Osteocyte (in vitro differentiated cells): ENCODE measurements at regions not wholly inside any gene's neighbourhood (a gene's known extent, or its start where the extent isn't known, plus 50 kb on each side); places are given as distances from the start of the nearest gene placed in this dataset.

Experiments
- DNase-seq: peaks from one replicate; pipeline ENCODE4 v3.0.0; 2021; ENCODE audit warnings: mixed read lengths; ENCODE audit not compliant: unreplicated experiment; ENCODE audit errors: extremely low spot score
- H3K27ac Mint-ChIP-seq: one replicate; pipeline ENCODE4 v1.8.0; 2021; ENCODE audit warnings: mild to moderate bottlenecking, mixed read lengths; ENCODE audit not compliant: unreplicated experiment
- H3K27me3 Mint-ChIP-seq: one replicate; pipeline ENCODE4 v1.8.0; 2021; ENCODE audit warnings: mixed read lengths; ENCODE audit not compliant: unreplicated experiment
- H3K36me3 Mint-ChIP-seq: one replicate; pipeline ENCODE4 v1.8.0; 2021; ENCODE audit warnings: mixed read lengths; ENCODE audit not compliant: unreplicated experiment
- H3K4me1 Mint-ChIP-seq: one replicate; pipeline ENCODE4 v1.8.0; 2021; ENCODE audit warnings: mixed read lengths; ENCODE audit not compliant: unreplicated experiment
- H3K4me3 Mint-ChIP-seq: one replicate; pipeline ENCODE4 v1.8.0; 2021; ENCODE audit warnings: mild to moderate bottlenecking, moderate library complexity, mixed read lengths; ENCODE audit not compliant: unreplicated experiment
- H3K9me3 Mint-ChIP-seq: one replicate; pipeline ENCODE4 v1.8.0; 2021; ENCODE audit warnings: mixed read lengths; ENCODE audit not compliant: unreplicated experiment
- TF ChIP-seq, protein P1 (sequence below): fragments of 200-600 bp; sonication (generic); IDR thresholded peaks from 2 replicates; pipeline ENCODE4 v1.5.0; 2021; ENCODE audit warnings: antibody characterized with exemption, mild to moderate bottlenecking, moderate library complexity

DNA sequence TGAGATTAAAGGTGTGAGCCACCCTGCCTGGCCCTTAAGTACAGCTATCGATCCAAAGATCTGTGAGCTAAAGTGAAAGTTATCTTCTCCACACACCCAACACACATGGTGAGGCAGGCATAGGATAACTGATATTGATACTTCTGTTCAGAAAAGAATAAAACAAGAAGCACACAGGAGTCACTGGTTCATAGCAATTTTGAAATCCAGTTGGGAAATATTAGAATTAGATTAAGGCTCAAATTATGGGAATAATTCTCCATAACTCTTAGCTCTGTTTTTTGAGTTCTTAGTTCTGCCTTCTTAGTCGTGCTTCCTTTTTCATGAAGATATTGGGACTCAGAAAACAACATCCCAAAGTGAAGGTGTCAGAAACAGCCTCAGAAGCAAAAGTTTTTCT is 186.0 kb upstream of the PLXNC1 start:
- no peak for DNase-seq

DNA sequence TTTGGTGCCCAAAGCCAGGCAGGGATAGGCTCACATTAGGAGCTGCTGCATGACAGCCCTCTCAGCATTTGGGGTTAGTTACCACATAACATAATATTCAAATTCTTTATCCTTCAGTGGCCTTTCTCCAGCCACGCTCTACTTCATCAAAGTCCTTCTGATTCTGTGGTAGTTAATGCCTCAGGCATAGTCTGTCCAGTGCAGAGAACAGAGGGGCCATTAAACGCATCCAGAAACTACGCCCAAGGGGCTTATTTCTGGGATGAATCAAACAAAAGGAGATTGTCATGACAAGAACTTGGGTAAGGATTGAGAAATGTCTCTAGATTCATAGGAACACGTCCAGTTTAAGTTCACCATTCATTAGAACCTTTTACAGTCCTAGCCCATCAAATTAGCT is 183.4 kb upstream of the PLXNC1 start:
- peaks cover 5% of the 10 kb centered on the region for H3K36me3 Mint-ChIP-seq
- H3K9me3 Mint-ChIP-seq, result peaks cover 18% of the 10 kb centered on the region
- DNase-seq, result no peak
- no peaks in the 10 kb centered on the region for H3K4me1 Mint-ChIP-seq
- H3K27me3 Mint-ChIP-seq, result no peaks in the 10 kb centered on the region
- TF ChIP-seq, protein P1, sequence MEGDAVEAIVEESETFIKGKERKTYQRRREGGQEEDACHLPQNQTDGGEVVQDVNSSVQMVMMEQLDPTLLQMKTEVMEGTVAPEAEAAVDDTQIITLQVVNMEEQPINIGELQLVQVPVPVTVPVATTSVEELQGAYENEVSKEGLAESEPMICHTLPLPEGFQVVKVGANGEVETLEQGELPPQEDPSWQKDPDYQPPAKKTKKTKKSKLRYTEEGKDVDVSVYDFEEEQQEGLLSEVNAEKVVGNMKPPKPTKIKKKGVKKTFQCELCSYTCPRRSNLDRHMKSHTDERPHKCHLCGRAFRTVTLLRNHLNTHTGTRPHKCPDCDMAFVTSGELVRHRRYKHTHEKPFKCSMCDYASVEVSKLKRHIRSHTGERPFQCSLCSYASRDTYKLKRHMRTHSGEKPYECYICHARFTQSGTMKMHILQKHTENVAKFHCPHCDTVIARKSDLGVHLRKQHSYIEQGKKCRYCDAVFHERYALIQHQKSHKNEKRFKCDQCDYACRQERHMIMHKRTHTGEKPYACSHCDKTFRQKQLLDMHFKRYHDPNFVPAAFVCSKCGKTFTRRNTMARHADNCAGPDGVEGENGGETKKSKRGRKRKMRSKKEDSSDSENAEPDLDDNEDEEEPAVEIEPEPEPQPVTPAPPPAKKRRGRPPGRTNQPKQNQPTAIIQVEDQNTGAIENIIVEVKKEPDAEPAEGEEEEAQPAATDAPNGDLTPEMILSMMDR, result no peak
- H3K27ac Mint-ChIP-seq, result no peak overlapping the region
- no peak overlapping the region for H3K4me3 Mint-ChIP-seq

More for the DNA sequence above, 186.0 kb upstream of the PLXNC1 start:
- Mint-ChIP-seq H3K27me3 (no peaks in the 10 kb centered on the region), H3K4me3 (no peak overlapping the region), H3K4me1 (no peaks in the 10 kb centered on the region), H3K36me3 (peaks cover 5% of the 10 kb centered on the region), H3K27ac (no peak overlapping the region), H3K9me3 (peaks cover 20% of the 10 kb centered on the region)
- TF ChIP-seq, protein P1, result no peak

DNA sequence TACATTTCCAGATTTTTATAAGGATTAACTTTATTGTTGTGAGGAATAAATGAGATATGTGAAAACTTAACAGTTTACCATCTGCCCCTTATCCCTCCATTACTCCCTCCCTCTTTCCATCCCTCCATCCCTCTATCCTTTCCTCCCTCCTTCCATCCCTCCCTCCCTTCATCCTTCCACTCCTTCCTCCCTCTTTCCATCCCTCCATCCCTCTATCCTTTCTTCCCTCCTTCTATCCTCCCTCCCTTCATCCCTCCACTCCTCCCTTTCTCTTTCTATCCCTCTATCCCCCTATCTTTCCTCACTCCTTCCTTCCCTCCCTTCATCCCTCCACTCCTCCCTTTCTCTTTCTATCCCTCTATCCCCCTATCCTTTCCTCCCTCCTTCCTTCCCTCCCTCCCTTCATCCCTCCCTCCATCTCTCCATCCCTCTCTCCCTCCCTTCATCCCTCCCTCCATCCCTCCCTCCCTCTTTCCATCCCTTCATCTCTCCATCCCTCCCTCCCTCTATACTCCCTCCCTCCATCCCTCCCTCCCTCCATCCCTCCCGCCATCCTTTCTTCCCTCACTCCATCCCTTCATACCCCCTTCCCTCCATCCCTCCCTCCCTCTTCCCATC is 181.8 kb upstream of the PLXNC1 start:
- TF ChIP-seq, protein P1, result no peak
- Mint-ChIP-seq H3K27ac (no peak overlapping the region), H3K9me3 (peaks cover 14% of the 10 kb centered on the region), H3K4me3 (no peak overlapping the region), H3K4me1 (peaks cover 5% of the 10 kb centered on the region), H3K27me3 (no peaks in the 10 kb centered on the region), H3K36me3 (no peaks in the 10 kb centered on the region)
- no peak for DNase-seq

DNA sequence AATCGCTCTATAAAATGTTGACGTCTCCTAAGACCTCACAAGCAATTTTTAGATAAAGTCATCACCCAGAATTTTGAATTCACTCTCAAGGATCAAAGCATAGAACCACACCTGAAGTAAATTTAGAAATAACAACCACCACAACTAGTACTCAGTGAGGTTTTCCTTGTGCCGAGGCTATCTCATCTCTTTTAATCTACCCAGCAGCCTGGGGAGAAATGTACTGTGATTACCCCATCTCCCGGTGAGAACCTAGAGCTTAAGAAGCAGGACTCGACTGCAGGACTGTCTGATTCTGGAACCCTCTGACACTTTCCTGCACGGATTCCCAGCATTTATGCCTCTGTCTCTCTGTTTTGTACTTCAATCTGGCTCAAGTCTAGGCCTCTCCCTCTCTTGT is 180.9 kb upstream of the PLXNC1 start:
- H3K9me3 Mint-ChIP-seq, result peaks cover 14% of the 10 kb centered on the region
- no peaks in the 10 kb centered on the region for H3K27me3 Mint-ChIP-seq
- no peak overlapping the region for H3K4me3 Mint-ChIP-seq
- H3K27ac Mint-ChIP-seq, result no peak overlapping the region
- peaks cover 9% of the 10 kb centered on the region for H3K4me1 Mint-ChIP-seq
- H3K36me3 Mint-ChIP-seq, result peaks cover 1% of the 10 kb centered on the region
- TF ChIP-seq, protein P1, result no peak
- no peak for DNase-seq

DNA sequence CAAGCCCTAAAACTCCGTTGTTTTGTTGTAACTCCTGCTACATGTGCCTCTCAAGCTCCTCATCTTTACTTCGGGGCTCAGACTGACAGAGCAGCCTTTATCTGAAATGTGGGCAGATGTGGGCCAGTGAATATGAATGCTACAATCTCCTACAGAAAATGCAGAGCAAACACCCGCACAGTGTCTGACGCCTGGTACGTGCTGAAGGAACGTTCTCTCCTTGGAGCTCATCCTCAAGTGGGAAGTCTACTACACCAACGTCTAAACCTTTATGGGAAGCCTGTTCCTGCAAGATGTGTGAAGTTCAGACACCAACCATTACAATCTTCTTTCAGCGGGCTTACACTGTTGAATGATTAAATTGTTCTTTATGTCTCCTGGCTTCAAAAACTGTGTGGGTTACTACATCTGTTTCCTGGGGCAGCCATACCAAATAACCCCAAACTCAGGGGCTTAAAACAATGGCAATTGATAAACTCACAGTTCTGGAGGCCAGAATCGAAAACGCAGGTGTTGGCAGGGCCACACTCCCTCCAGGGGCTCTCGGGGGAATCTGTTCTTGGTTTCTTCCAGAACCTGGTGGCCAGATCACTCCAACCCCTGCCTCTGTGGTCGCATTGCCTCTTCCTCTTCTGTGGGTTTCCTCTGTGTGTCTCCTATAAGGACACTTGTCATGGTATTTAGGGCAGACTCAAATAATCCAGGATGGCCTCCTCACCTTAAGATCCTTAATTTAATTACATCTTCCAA is 179.7 kb upstream of the PLXNC1 start:
- H3K27ac Mint-ChIP-seq, result no peak overlapping the region
- DNase-seq, result no peak
- no peaks in the 10 kb centered on the region for H3K27me3 Mint-ChIP-seq
- no peak overlapping the region for H3K4me3 Mint-ChIP-seq
- H3K9me3 Mint-ChIP-seq, result peaks cover 7% of the 10 kb centered on the region
- TF ChIP-seq, protein P1, result no peak
- peaks cover 1% of the 10 kb centered on the region for H3K36me3 Mint-ChIP-seq
- peaks cover 9% of the 10 kb centered on the region for H3K4me1 Mint-ChIP-seq
